ENCODE measurements at regions not wholly inside any gene's neighbourhood (a gene's known extent, or its start where the extent isn't known, plus 50 kb on each side); places are given as distances from the start of the nearest gene placed in this dataset.

DNA sequence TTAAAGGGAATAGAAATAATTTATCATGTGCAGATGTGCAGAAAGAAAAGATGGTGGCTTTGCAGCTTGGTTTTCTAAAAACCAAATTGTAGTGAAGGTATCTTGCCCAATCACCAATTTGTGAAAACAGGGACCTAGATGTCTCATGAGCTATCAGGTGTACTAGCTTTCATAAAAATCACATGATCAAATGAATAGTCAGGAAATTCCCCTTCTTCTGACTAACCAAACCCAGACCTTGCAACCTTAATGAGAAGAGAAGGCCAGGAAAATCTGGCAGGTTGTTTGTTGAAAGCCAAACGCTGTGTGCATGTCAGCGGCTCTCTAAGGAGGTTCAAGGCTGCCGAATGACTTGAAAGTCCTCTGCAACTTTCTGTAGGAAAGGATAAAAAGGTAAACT lies 304.4 kb upstream of the NRP1 start:
- Histone ChIP-seq H3K27ac (ENCODE audit: insufficient read depth, low read depth, low read length, poor library complexity, severe bottlenecking) (no peak overlapping the region), H3K4me1 (ENCODE audit: control insufficient read depth, insufficient read depth, low read length) (no peaks in the 10 kb centered on the region), H3K36me3 (ENCODE audit: control insufficient read depth, insufficient read depth, low read length) (no peaks in the 10 kb centered on the region), H3K27me3 (ENCODE audit: control insufficient read depth, insufficient read depth, low read length, poor library complexity, severe bottlenecking) (no peaks in the 10 kb centered on the region), H3K9me3 (ENCODE audit: control insufficient read depth, low read length) (no peaks in the 10 kb centered on the region), H3K4me3 (ENCODE audit: insufficient read depth, low read depth, low read length) (no peak overlapping the region)
- WGBS, 2 experiments, result 81 to 82% methylated on average over 3 of the region's 3 CpGs

DNA sequence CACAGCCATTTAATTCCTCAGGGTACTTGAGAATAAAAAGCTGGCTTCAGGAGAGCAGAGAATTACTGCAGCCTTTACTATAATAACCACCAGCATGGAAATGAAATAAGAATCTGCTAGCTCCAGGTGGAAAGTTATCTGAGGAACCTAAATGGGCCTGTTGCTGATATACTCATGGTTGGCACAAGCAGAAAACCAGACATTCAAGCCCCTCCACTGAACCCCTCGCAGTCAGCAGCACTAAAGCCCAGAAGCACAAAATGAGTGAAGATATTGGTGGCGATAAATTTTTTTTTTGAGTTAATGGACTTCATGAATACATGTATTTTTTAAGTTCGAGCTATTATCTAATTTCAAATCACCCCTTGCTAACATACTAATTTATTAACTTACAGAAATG lies 303.9 kb upstream of the NRP1 start:
- WGBS, 2 experiments, result 92 to 94% methylated on average over 1 to 3 of the region's 3 CpGs
- H3K4me1 ChIP-seq (ENCODE audit: control insufficient read depth, insufficient read depth, low read length), result no peaks in the 10 kb centered on the region
- H3K36me3 ChIP-seq (ENCODE audit: control insufficient read depth, insufficient read depth, low read length), result no peaks in the 10 kb centered on the region
- H3K27me3 ChIP-seq (ENCODE audit: control insufficient read depth, insufficient read depth, low read length, poor library complexity, severe bottlenecking), result no peaks in the 10 kb centered on the region
- no peaks in the 10 kb centered on the region for H3K9me3 ChIP-seq (ENCODE audit: control insufficient read depth, low read length)
- H3K27ac ChIP-seq (ENCODE audit: insufficient read depth, low read depth, low read length, poor library complexity, severe bottlenecking), result no peak overlapping the region
- H3K4me3 ChIP-seq (ENCODE audit: insufficient read depth, low read depth, low read length), result no peak overlapping the region

DNA sequence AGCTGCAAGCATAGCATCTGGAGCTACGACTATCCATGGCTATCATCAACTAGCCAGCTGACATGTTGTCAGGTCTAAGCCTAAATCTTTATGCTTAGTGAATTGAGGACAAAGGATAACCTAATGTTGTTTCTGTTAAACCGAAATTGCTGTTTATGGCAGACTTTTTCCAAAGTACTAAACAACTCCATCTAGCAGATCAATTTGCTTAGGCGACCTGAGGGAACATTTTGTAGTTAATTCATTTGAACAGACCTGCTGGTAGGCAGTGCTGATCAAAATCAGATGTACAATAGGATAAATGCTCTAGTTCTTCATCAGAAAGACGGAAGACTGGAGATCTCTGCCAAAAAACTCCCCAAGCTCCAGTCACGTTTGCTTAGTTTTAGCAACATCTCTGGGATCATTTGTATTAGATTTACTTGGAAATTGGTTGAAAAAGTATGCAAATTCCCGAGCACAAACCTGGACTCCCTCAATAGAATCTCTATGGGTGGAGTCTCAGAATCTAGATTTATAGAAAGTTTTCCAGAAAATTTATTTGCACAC lies 301.6 kb upstream of the NRP1 start:
- Histone ChIP-seq H3K27ac (ENCODE audit: insufficient read depth, low read depth, low read length, poor library complexity, severe bottlenecking) (no peak overlapping the region), H3K4me3 (ENCODE audit: insufficient read depth, low read depth, low read length) (no peak overlapping the region), H3K27me3 (ENCODE audit: control insufficient read depth, insufficient read depth, low read length, poor library complexity, severe bottlenecking) (no peaks in the 10 kb centered on the region), H3K4me1 (ENCODE audit: control insufficient read depth, insufficient read depth, low read length) (no peaks in the 10 kb centered on the region), H3K36me3 (ENCODE audit: control insufficient read depth, insufficient read depth, low read length) (no peaks in the 10 kb centered on the region), H3K9me3 (ENCODE audit: control insufficient read depth, low read length) (no peaks in the 10 kb centered on the region)
- WGBS, 2 experiments, result 78 to 85% methylated on average over 6 of the region's 6 CpGs

DNA sequence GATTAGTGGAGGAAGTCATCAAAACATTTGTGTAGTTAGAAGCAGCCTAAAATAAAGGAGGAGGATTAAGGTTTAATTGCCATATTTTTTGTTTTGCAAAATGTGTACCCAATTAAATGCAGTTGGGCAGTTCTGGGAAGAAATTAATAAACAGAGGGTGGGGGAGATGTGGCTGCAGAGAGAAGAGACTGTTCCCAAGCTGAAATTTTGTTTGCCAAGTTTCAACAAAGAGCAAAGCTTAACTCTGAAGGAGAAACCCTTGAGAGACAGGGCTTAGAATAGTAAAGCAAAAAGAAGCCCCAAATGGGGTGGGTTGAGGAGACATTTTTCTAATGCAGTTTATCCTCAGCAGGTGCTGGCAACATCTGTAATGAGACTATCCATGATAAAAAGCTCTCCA lies 298.0 kb upstream of the NRP1 start:
- no peak overlapping the region for H3K4me3 ChIP-seq (ENCODE audit: insufficient read depth, low read depth, low read length)
- H3K4me1 ChIP-seq (ENCODE audit: control insufficient read depth, insufficient read depth, low read length), result no peaks in the 10 kb centered on the region
- H3K36me3 ChIP-seq (ENCODE audit: control insufficient read depth, insufficient read depth, low read length), result no peaks in the 10 kb centered on the region
- no peak overlapping the region for H3K27ac ChIP-seq (ENCODE audit: insufficient read depth, low read depth, low read length, poor library complexity, severe bottlenecking)
- H3K27me3 ChIP-seq (ENCODE audit: control insufficient read depth, insufficient read depth, low read length, poor library complexity, severe bottlenecking), result no peaks in the 10 kb centered on the region
- no peaks in the 10 kb centered on the region for H3K9me3 ChIP-seq (ENCODE audit: control insufficient read depth, low read length)

DNA sequence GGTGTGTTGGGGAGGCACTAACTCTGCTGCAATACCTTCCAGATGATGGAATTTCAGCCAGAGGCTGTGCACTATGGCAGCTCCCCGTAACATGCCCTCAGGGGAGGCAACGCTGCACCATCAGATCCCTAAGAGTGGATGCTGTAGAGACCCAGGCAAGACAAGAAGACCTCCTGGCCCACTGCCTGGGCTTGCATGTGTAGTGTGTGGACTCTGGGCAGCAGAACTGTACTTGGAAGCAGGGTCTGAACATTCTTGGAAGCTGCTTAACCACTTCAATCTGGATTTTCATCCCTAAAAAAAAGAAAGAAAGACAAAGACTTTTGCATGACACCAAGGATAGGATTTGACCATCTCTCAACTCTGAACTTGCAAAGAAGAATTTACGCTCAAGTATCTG lies 297.5 kb upstream of the NRP1 start:
- Histone ChIP-seq H3K27me3 (ENCODE audit: control insufficient read depth, insufficient read depth, low read length, poor library complexity, severe bottlenecking) (no peaks in the 10 kb centered on the region), H3K4me1 (ENCODE audit: control insufficient read depth, insufficient read depth, low read length) (no peaks in the 10 kb centered on the region), H3K4me3 (ENCODE audit: insufficient read depth, low read depth, low read length) (no peak overlapping the region), H3K9me3 (ENCODE audit: control insufficient read depth, low read length) (no peaks in the 10 kb centered on the region), H3K27ac (ENCODE audit: insufficient read depth, low read depth, low read length, poor library complexity, severe bottlenecking) (no peak overlapping the region), H3K36me3 (ENCODE audit: control insufficient read depth, insufficient read depth, low read length) (no peaks in the 10 kb centered on the region)
- WGBS, 2 experiments, result 92 to 93% methylated on average over 3 of the region's 3 CpGs

DNA sequence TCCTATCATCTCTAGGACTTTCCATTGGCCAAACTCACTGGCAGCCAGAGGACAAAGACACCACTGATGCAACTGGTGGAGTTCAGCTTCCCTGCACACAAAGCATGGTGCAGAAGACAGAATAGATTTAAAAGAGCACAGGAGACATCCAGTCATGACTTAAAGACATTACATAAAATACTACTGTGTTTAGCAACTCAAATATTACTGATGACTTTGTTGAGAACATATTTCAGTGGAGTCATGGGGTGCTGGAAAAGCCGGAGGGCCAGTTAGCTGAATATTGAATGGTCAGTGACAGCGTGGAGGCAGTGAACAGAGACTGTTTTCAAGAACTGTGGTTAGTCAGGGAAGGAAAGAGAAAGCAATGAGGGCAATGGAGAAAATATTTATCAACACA lies 296.3 kb upstream of the NRP1 start:
- H3K9me3 ChIP-seq (ENCODE audit: control insufficient read depth, low read length), result no peaks in the 10 kb centered on the region
- no peak overlapping the region for H3K4me3 ChIP-seq (ENCODE audit: insufficient read depth, low read depth, low read length)
- H3K27me3 ChIP-seq (ENCODE audit: control insufficient read depth, insufficient read depth, low read length, poor library complexity, severe bottlenecking), result no peaks in the 10 kb centered on the region
- H3K27ac ChIP-seq (ENCODE audit: insufficient read depth, low read depth, low read length, poor library complexity, severe bottlenecking), result no peak overlapping the region
- H3K4me1 ChIP-seq (ENCODE audit: control insufficient read depth, insufficient read depth, low read length), result no peaks in the 10 kb centered on the region
- H3K36me3 ChIP-seq (ENCODE audit: control insufficient read depth, insufficient read depth, low read length), result no peaks in the 10 kb centered on the region
- WGBS, 2 experiments, result 92 to 96% methylated on average over 2 of the region's 2 CpGs

DNA sequence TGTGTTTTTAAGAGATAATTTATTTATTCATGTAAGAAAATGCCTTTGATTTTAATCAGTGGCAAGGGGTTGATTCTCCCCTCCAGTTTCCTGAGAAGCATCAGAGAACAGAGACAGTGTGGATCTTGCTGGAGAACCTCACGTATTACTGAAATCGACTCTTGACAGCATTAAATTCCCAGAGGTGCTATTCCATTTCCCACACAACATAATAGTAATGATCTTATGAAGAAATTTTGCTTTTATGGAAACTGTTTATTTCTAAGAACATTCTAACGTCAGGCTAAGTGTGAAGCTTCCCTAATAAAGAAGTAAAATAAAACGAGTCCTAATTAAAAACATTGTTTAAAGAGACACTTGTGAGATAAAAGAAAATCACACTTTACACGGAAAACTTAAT lies 293.1 kb upstream of the NRP1 start:
- Histone ChIP-seq H3K4me1 (ENCODE audit: control insufficient read depth, insufficient read depth, low read length) (no peaks in the 10 kb centered on the region), H3K27me3 (ENCODE audit: control insufficient read depth, insufficient read depth, low read length, poor library complexity, severe bottlenecking) (no peaks in the 10 kb centered on the region), H3K27ac (ENCODE audit: insufficient read depth, low read depth, low read length, poor library complexity, severe bottlenecking) (no peak overlapping the region), H3K4me3 (ENCODE audit: insufficient read depth, low read depth, low read length) (no peak overlapping the region), H3K36me3 (ENCODE audit: control insufficient read depth, insufficient read depth, low read length) (no peaks in the 10 kb centered on the region), H3K9me3 (ENCODE audit: control insufficient read depth, low read length) (no peaks in the 10 kb centered on the region)
- 90 to 91% methylated on average over 1 to 5 of the region's 5 CpGs for WGBS, 2 experiments

DNA sequence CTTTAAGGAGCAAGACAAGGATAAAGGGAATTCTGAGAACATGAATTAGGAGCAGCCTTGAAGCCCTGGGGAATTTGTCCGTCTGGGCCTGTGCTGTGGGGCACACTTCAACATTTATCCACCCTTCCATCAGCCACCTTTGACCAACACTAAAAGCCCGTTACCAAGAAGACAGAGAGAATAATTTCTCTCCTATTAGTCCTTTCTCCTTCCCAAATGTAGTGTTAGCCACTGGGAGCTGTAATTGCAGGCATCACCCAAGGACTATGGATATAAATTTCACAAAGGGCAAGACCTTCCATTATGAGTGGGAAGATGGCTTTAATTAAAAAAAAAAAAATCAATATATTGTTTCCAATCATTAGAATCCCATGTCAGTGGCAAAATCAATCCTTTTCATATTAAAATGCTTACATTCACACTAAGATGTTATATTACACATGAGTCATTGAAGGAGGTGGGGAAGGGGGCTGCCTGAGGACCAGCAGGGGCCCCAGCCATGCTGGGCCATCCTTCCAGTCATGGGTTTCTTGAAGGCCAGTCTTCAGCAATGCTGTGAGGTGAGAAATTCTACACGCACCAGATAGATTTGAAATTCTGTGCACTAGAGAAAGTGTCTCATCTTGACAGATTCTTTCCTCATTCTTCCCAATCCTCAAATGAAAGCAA lies 292.5 kb upstream of the NRP1 start:
- no peak overlapping the region for H3K4me3 ChIP-seq (ENCODE audit: insufficient read depth, low read depth, low read length)
- 91% methylated on average over 3 of the region's 3 CpGs for WGBS, 2 experiments
- H3K27ac ChIP-seq (ENCODE audit: insufficient read depth, low read depth, low read length, poor library complexity, severe bottlenecking), result no peak overlapping the region

DNA sequence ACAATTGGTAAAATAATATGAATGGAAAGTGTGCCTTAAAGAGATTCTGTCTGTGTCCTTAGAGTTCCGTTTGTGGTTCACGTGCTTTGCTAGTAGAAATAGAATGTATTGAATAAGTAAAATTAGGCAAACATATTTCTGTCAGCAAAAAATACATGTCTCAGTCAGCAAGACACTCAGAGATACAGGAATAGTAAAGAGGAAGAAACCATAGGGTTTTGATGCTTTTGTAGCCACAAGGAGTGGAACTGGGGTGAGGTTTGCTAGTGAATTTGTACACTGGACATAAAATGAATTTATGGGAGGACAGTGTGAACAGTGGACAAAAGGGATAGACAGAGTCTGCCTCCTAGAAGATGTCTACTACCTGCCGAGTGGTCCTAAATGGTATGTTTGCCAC lies 289.2 kb upstream of the NRP1 start:
- no peaks in the 10 kb centered on the region for H3K9me3 ChIP-seq (ENCODE audit: control insufficient read depth, low read length)
- H3K27me3 ChIP-seq (ENCODE audit: control insufficient read depth, insufficient read depth, low read length, poor library complexity, severe bottlenecking), result no peaks in the 10 kb centered on the region
- H3K36me3 ChIP-seq (ENCODE audit: control insufficient read depth, insufficient read depth, low read length), result no peaks in the 10 kb centered on the region
- H3K4me1 ChIP-seq (ENCODE audit: control insufficient read depth, insufficient read depth, low read length), result no peaks in the 10 kb centered on the region
- H3K27ac ChIP-seq (ENCODE audit: insufficient read depth, low read depth, low read length, poor library complexity, severe bottlenecking), result no peak overlapping the region
- H3K4me3 ChIP-seq (ENCODE audit: insufficient read depth, low read depth, low read length), result no peak overlapping the region
- WGBS, 2 experiments, result 96 to 98% methylated on average over 3 of the region's 3 CpGs

More for the DNA sequence above, 292.5 kb upstream of the NRP1 start:
- no peaks in the 10 kb centered on the region for H3K27me3 ChIP-seq (ENCODE audit: control insufficient read depth, insufficient read depth, low read length, poor library complexity, severe bottlenecking)
- no peaks in the 10 kb centered on the region for H3K4me1 ChIP-seq (ENCODE audit: control insufficient read depth, insufficient read depth, low read length)
- no peaks in the 10 kb centered on the region for H3K36me3 ChIP-seq (ENCODE audit: control insufficient read depth, insufficient read depth, low read length)
- no peaks in the 10 kb centered on the region for H3K9me3 ChIP-seq (ENCODE audit: control insufficient read depth, low read length)

DNA sequence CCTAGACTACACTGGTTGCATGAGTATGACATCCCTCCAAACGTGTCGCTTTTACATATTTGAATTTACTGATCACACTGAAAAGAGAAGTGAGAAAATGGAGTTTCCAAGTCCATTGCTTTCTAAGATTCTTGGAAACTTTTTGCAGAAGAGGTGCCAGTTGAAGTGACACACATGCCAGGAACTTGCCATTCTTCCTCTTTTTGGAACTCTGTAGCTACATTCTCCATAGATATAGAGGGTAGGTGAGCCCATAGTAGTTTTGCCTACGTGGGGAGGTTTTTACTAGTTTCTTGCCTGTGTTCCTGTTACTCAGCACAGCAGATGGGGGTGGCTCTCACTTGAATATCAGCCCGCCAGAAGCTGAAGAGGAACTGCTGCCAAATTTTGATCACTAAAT lies 286.6 kb upstream of the NRP1 start:
- Histone ChIP-seq H3K27me3 (ENCODE audit: control insufficient read depth, insufficient read depth, low read length, poor library complexity, severe bottlenecking) (no peaks in the 10 kb centered on the region), H3K9me3 (ENCODE audit: control insufficient read depth, low read length) (no peaks in the 10 kb centered on the region), H3K36me3 (ENCODE audit: control insufficient read depth, insufficient read depth, low read length) (no peaks in the 10 kb centered on the region), H3K4me3 (ENCODE audit: insufficient read depth, low read depth, low read length) (no peak overlapping the region), H3K27ac (ENCODE audit: insufficient read depth, low read depth, low read length, poor library complexity, severe bottlenecking) (no peak overlapping the region), H3K4me1 (ENCODE audit: control insufficient read depth, insufficient read depth, low read length) (peaks cover 6% of the 10 kb centered on the region)
- WGBS, 2 experiments, result 93 to 94% methylated on average over 4 of the region's 4 CpGs

DNA sequence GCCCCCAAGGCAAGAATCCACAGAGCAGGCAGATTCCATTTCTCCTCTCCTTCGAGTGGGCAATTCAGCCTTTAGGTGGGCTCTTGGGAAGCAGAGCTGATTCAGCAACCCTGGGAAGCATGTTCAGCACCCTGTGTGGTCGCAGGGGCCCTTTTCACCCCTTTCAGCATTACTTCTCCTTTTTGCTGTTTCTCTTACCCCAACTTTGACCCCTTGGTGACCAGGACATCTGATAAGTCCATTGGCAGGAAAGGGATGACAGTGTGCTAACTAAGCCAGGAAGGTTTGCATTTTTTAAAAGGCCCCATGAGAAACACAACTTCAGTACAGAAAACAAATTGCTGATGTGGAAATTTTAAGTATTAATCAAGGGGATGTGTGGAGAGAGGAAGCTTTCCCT lies 283.7 kb upstream of the NRP1 start:
- Histone ChIP-seq H3K27me3 (ENCODE audit: control insufficient read depth, insufficient read depth, low read length, poor library complexity, severe bottlenecking) (no peaks in the 10 kb centered on the region), H3K27ac (ENCODE audit: insufficient read depth, low read depth, low read length, poor library complexity, severe bottlenecking) (no peak overlapping the region), H3K36me3 (ENCODE audit: control insufficient read depth, insufficient read depth, low read length) (no peaks in the 10 kb centered on the region), H3K9me3 (ENCODE audit: control insufficient read depth, low read length) (no peaks in the 10 kb centered on the region), H3K4me3 (ENCODE audit: insufficient read depth, low read depth, low read length) (no peak overlapping the region), H3K4me1 (ENCODE audit: control insufficient read depth, insufficient read depth, low read length) (peaks cover 6% of the 10 kb centered on the region)
- WGBS, 2 experiments, result 93 to 95% methylated on average over 2 of the region's 2 CpGs

Measured in ectodermal cell (in vitro differentiated cells).